ENCODE measurements at regions not wholly inside any gene's neighbourhood (a gene's known extent, or its start where the extent isn't known, plus 50 kb on each side); places are given as distances from the start of the nearest gene placed in this dataset.

DNA sequence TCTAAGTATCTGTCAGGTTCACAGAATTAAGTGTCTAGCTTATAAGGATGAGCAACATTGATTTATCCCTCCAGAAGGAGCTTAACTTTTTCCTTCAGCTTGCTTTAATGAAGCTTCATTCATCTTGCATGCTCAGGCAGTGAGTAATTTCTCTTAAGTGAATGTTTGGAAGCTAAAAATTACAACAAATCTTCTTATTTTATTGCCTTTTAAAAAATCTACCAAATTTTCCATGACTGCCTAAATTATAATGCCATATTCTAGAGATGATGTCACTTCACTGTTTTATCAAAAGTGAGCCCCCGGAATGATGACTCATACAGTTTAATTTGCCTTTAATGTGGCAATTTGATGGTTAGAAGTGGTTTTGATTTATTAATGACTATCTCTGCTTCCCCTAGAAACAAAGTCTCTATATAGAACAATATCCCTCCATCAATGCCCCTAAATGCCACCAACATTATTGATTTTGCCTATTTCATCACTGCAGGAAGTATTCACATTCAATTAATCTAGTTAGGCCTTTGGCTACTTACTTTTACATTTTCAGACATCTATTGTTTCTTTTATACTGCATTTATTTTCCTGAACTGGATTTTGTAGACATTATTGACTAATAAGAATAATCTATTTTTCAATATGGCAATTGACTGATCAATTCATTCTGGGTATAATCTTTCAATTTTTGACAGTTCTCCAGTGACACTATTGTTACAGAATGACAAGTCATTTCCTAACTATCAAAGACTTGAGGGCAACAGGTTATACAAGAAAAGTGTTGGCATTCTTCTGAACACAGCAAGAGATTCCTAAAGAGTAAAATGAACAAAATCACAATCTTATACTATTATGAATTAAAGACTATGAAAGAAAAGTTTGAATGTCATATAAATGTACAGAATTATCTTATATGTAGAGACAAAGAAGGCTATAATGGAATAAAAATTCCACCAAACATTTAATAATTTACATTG lies 139.3 kb upstream of the ODAD2 start:
- TF ChIP-seq, protein P1, sequence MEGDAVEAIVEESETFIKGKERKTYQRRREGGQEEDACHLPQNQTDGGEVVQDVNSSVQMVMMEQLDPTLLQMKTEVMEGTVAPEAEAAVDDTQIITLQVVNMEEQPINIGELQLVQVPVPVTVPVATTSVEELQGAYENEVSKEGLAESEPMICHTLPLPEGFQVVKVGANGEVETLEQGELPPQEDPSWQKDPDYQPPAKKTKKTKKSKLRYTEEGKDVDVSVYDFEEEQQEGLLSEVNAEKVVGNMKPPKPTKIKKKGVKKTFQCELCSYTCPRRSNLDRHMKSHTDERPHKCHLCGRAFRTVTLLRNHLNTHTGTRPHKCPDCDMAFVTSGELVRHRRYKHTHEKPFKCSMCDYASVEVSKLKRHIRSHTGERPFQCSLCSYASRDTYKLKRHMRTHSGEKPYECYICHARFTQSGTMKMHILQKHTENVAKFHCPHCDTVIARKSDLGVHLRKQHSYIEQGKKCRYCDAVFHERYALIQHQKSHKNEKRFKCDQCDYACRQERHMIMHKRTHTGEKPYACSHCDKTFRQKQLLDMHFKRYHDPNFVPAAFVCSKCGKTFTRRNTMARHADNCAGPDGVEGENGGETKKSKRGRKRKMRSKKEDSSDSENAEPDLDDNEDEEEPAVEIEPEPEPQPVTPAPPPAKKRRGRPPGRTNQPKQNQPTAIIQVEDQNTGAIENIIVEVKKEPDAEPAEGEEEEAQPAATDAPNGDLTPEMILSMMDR (IDR thresholded peaks at IDR 0.05; ENCODE audit: low read depth, low read length, poor library complexity, severe bottlenecking), result no peak
- no peak for TF ChIP-seq EZH2phosphoT487 (IDR thresholded peaks at IDR 0.05; ENCODE audit: borderline replicate concordance, low read length)
